ENCODE measurements at regions not wholly inside any gene's neighbourhood (a gene's known extent, or its start where the extent isn't known, plus 50 kb on each side); places are given as distances from the start of the nearest gene placed in this dataset.

- TF ChIP-seq CTCF (IDR thresholded peaks at IDR 0.05; ENCODE audit: borderline replicate concordance, extremely low read depth, low read length, poor library complexity, severe bottlenecking) (no peak), EZH2 (IDR thresholded peaks at IDR 0.05; ENCODE audit: borderline replicate concordance, low read depth, low read length, severe bottlenecking) (no peak)
Observed at GRCh38 chr10:33862536-33863105, 528.2 kb upstream of the NRP1 start.

GRCh38 chr10:33861833-33862232 lies 527.4 kb upstream of the NRP1 start:
- no peaks in the 10 kb centered on the region for H3K9me3 ChIP-seq (ENCODE audit: insufficient read depth, low read length, severe bottlenecking)

More at GRCh38 chr10:33862536-33863105, 528.2 kb upstream of the NRP1 start:
- H3K9me3 ChIP-seq (ENCODE audit: insufficient read depth, low read length, severe bottlenecking): no peaks in the 10 kb centered on the region
- peaks cover 3% of the 10 kb centered on the region for H3K27me3 ChIP-seq (ENCODE audit: insufficient read depth, low read length, poor library complexity)
- ATAC-seq (ENCODE audit: insufficient read depth, low read depth) (no peak), DNase-seq (no peak)
- no peak overlapping the region for H3K4me2 ChIP-seq (ENCODE audit: insufficient read depth, low read length)
- no peak overlapping the region for H3K27ac ChIP-seq (ENCODE audit: low read length)
- no peaks in the 10 kb centered on the region for H3K4me1 ChIP-seq (ENCODE audit: insufficient read depth, low read length)
- H3K4me3 ChIP-seq (ENCODE audit: low read depth in 1 of 2, low read length in 2 of 2): no peak overlapping the region
- H3K36me3 ChIP-seq (ENCODE audit: insufficient read depth, low read length): no peaks in the 10 kb centered on the region
- no peaks in the 10 kb centered on the region for H3K79me2 ChIP-seq (ENCODE audit: insufficient read depth, low read length)
- H2AFZ ChIP-seq (ENCODE audit: low read depth, low read length): no peak overlapping the region
- H4K20me1 ChIP-seq (ENCODE audit: insufficient read depth, low read length): no peaks in the 10 kb centered on the region
- no peak overlapping the region for H3K9ac ChIP-seq (ENCODE audit: low read depth, low read length)

GRCh38 chr10:33861016-33861704 lies 526.7 kb upstream of the NRP1 start:
- H3K4me3 ChIP-seq (ENCODE audit: low read depth in 1 of 2, low read length in 2 of 2): no peak overlapping the region
- ATAC-seq (ENCODE audit: insufficient read depth, low read depth) (no peak), DNase-seq (no peak)
- no peak overlapping the region for H3K4me2 ChIP-seq (ENCODE audit: insufficient read depth, low read length)
- H3K36me3 ChIP-seq (ENCODE audit: insufficient read depth, low read length): no peaks in the 10 kb centered on the region
- no peak overlapping the region for H3K9ac ChIP-seq (ENCODE audit: low read depth, low read length)
- H3K4me1 ChIP-seq (ENCODE audit: insufficient read depth, low read length): no peaks in the 10 kb centered on the region
- no peaks in the 10 kb centered on the region for H3K9me3 ChIP-seq (ENCODE audit: insufficient read depth, low read length, severe bottlenecking)
- no peaks in the 10 kb centered on the region for H3K79me2 ChIP-seq (ENCODE audit: insufficient read depth, low read length)
- H4K20me1 ChIP-seq (ENCODE audit: insufficient read depth, low read length): no peaks in the 10 kb centered on the region
- no peak overlapping the region for H2AFZ ChIP-seq (ENCODE audit: low read depth, low read length)
- no peaks in the 10 kb centered on the region for H3K27me3 ChIP-seq (ENCODE audit: insufficient read depth, low read length, poor library complexity)
- TF ChIP-seq EZH2 (IDR thresholded peaks at IDR 0.05; ENCODE audit: borderline replicate concordance, low read depth, low read length, severe bottlenecking) (no peak), CTCF (IDR thresholded peaks at IDR 0.05; ENCODE audit: borderline replicate concordance, extremely low read depth, low read length, poor library complexity, severe bottlenecking) (no peak)
- no peak overlapping the region for H3K27ac ChIP-seq (ENCODE audit: low read length)

More at GRCh38 chr10:33861833-33862232, 527.4 kb upstream of the NRP1 start:
- no peak for TF ChIP-seq CTCF (IDR thresholded peaks at IDR 0.05; ENCODE audit: borderline replicate concordance, extremely low read depth, low read length, poor library complexity, severe bottlenecking)
- TF ChIP-seq EZH2 (IDR thresholded peaks at IDR 0.05; ENCODE audit: borderline replicate concordance, low read depth, low read length, severe bottlenecking): no peak
- Histone ChIP-seq H4K20me1 (ENCODE audit: insufficient read depth, low read length) (no peaks in the 10 kb centered on the region), H3K4me3 (ENCODE audit: low read depth in 1 of 2, low read length in 2 of 2) (no peak overlapping the region), H3K79me2 (ENCODE audit: insufficient read depth, low read length) (no peaks in the 10 kb centered on the region), H2AFZ (ENCODE audit: low read depth, low read length) (no peak overlapping the region), H3K4me1 (ENCODE audit: insufficient read depth, low read length) (no peaks in the 10 kb centered on the region), H3K27me3 (ENCODE audit: insufficient read depth, low read length, poor library complexity) (peaks cover 2% of the 10 kb centered on the region), H3K4me2 (ENCODE audit: insufficient read depth, low read length) (no peak overlapping the region), H3K36me3 (ENCODE audit: insufficient read depth, low read length) (no peaks in the 10 kb centered on the region), H3K9ac (ENCODE audit: low read depth, low read length) (no peak overlapping the region), H3K27ac (ENCODE audit: low read length) (no peak overlapping the region)
- no peak for ATAC-seq (ENCODE audit: insufficient read depth, low read depth)
- DNase-seq: no peak
